Activated CD8-positive, alpha-beta memory T cell treated with anti-CD3 and anti-CD28 coated beads, Interleukin-2, amount 10 ng/mL, durations not matched to agents 7 days and 5 days (primary cell): ENCODE measurements at regions not wholly inside any gene's neighbourhood (a gene's known extent, or its start where the extent isn't known, plus 50 kb on each side); places are given as distances from the start of the nearest gene placed in this dataset.
"Not testable (repeated sequence)": the region's sequence is repeated elsewhere in the genome, so short reads cannot be mapped to it uniquely, and the experiment has no call there.

Source experiments
- ATAC-seq: fragments of 150-1000 bp; cut with Tn5 transposase; one replicate; pipeline ENCODE4 v1.10.0; 2021; ENCODE audit warnings: moderate library complexity
- CTCF ChIA-PET: fragments of 350-600 bp; sonication (Branson Sonifier 250); formaldehyde crosslinking; loops from one replicate; lab custom pipeline; 2021; ENCODE audit warnings: antibody characterized with exemption; lab: Charles Lee
- DNase-seq: peaks from one replicate; pipeline ENCODE4 v3.0.0-alpha.2; 2020
- H3K27ac Mint-ChIP-seq: one replicate; pipeline ENCODE4 v1.8.0; 2021; ENCODE audit warnings: mild to moderate bottlenecking, mixed read lengths
- H3K27me3 Mint-ChIP-seq: one replicate; pipeline ENCODE4 v1.8.0; 2021; ENCODE audit warnings: mixed read lengths
- H3K36me3 Mint-ChIP-seq: one replicate; pipeline ENCODE4 v1.8.0; 2021; ENCODE audit warnings: mild to moderate bottlenecking, mixed read lengths
- H3K4me1 Mint-ChIP-seq: one replicate; pipeline ENCODE4 v1.8.0; 2021; ENCODE audit warnings: mixed read lengths
- H3K4me3 Mint-ChIP-seq: one replicate; pipeline ENCODE4 v1.8.0; 2021; ENCODE audit warnings: mild to moderate bottlenecking, moderate library complexity, mixed read lengths
- H3K9me3 Mint-ChIP-seq: one replicate; pipeline ENCODE4 v1.8.0; 2022; ENCODE audit warnings: low read depth, mixed read lengths

DNA sequence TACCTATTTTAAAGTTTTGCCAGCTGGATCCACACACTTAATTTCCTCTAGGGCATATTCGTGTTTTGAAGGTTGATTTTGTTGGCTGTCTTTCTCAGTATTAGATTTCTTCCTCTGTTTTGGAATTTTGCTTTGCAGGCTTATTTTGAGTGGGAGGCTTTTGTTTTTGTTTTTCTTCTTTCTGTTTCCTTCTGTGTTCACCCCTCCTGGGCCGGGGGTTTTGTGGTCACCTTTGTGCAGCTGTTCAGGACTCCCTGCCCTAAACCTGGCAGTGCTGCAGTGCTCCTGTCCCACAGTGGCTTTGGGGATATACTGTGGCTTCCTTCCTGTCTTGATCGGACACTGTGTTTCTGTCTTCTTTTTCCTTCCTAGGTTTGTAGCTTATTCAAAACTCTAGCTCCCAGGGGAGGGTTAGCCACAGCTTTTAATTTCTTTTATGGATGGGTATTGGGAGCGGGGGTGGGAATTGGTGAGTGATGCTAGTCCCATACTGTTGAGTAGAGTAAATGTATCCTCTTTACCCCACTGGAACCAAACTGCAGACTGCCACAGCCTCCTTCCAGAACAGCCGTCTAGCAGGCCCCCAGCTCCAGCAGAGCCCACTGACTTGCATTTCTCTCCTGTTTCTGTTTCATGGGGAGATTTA, 228.7 kb upstream of the FZD8 start:
- Mint-ChIP-seq H3K4me1 (no peaks in the 10 kb centered on the region), H3K27ac (no peak overlapping the region), H3K27me3 (no peaks in the 10 kb centered on the region), H3K4me3 (no peak overlapping the region), H3K9me3 (peaks cover 5% of the 10 kb centered on the region), H3K36me3 (no peaks in the 10 kb centered on the region)
- CTCF ChIA-PET: no interaction called here
- ATAC-seq: no peak
- no peak for DNase-seq

DNA sequence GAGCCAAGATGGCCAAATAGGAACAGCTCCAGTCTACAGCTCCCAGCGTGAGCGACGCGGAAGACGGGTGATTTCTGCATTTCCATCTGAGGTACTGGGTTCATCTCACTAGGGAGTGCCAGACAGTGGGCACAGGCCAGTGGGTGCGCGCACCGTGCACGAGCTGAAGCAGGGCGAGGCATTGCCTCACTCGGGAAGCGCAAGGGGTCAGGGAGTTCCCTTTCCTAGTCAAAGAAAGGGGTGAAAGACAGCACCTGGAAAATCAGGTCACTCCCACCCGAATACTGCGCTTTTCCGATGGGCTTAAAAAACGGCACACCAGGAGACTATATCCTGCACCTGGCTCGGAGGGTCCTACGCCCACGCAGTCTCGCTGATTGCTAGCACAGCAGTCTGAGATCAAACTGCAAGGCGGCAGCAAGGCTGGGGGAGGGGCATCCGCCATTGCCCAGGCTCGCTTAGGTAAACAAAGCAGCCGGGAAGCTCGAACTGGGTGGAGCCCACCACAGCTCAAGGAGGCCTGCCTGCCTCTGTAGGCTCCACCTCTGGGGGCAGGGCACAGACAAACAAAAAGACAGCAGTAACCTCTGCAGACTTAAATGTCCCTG, 216.7 kb upstream of the FZD8 start:
- ATAC-seq, DNase-seq, H3K36me3 Mint-ChIP-seq: not testable (repeated sequence)

DNA sequence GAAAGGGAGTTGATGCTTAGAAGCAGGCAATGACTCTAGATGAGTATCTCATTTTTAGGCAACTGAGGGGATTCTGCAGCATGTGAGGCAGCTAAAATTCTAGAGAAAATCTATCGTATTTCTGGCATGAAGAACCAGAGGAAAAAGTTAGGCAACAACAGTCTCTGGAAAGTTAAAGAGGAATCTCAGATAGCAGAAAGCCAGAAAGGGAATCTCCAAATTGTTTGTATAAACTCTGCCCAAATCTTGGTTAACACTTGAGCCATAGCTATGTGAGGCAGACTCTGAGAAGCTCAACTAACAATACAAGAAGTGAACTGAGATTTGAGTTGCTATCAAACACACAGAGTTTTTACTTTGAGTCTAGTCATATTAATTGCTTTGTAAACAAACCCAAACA, 215.8 kb upstream of the FZD8 start:
- H3K27me3 Mint-ChIP-seq: no peaks in the 10 kb centered on the region
- H3K36me3 Mint-ChIP-seq: no peaks in the 10 kb centered on the region
- H3K4me1 Mint-ChIP-seq: no peaks in the 10 kb centered on the region
- H3K9me3 Mint-ChIP-seq: peaks cover 7% of the 10 kb centered on the region
- no peak overlapping the region for H3K4me3 Mint-ChIP-seq
- ATAC-seq (no peak), DNase-seq (no peak)
- CTCF ChIA-PET: no interaction called here
- no peak overlapping the region for H3K27ac Mint-ChIP-seq

More for the DNA sequence above, 216.7 kb upstream of the FZD8 start:
- H3K9me3 Mint-ChIP-seq, CTCF ChIA-PET, H3K4me1 Mint-ChIP-seq, H3K27me3 Mint-ChIP-seq, H3K4me3 Mint-ChIP-seq, H3K27ac Mint-ChIP-seq: not testable (repeated sequence)

DNA sequence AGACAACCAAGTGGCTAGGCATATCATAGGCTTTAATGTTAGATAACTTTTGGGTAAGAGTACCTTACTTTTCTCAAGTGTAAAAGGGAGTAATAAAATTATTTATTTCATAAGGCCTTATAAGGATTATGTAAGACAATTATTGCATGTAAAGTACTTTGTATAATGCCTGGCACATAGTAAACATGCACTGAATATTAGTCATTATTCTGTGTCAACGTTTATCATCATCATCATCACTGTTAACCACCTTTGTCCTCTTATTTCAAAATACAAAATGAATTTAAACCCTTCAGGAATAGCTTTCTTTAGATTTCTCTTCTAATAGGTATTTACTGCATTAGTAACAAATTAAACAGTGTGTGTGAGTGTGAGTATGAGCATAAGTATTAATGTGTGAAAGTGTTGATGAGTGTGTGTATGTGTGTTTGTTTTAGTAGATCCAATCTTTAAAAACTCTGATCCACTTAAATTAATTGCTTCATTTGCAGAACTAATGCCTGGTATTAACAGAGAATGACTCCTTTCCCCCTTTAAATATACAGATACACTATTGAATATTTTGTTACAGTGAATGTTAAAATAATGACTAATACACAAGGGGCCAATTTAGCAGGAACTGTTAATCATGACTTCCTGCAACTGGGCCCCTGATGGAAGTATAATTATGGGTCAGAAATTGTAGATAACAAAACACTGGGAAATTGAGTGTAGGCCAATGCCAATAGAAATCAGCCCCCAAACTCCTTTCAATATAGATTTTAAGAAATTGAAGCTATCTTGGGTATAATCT, 213.3 kb upstream of the FZD8 start:
- H3K36me3 Mint-ChIP-seq: no peaks in the 10 kb centered on the region
- no peak for ATAC-seq
- H3K4me1 Mint-ChIP-seq: no peaks in the 10 kb centered on the region
- peaks cover 8% of the 10 kb centered on the region for H3K9me3 Mint-ChIP-seq
- H3K27me3 Mint-ChIP-seq: no peaks in the 10 kb centered on the region
- H3K4me3 Mint-ChIP-seq: no peak overlapping the region
- CTCF ChIA-PET: no interaction called here
- no peak for DNase-seq
- no peak overlapping the region for H3K27ac Mint-ChIP-seq

DNA sequence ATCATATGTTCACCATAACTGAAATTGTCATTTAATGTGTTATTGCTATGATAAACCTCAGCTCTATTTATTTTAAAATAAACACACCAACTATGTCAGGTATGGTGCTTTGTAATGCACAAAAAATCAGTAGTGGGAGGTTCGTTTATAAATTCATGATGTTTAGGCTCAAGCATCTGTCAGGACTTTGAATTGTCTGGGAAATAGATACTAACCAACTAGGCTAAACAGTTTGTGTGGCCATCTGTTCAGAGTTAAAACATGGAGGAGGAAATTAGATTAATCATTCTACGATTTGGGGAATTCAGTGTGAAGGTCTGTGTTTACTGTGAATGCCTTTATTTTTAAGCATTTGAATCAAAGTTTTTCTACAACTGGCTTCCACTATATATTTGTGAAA, 212.6 kb upstream of the FZD8 start:
- CTCF ChIA-PET: no interaction called here
- Mint-ChIP-seq H3K27me3 (no peaks in the 10 kb centered on the region), H3K27ac (no peak overlapping the region), H3K4me1 (no peaks in the 10 kb centered on the region), H3K36me3 (no peaks in the 10 kb centered on the region), H3K9me3 (peaks cover 9% of the 10 kb centered on the region), H3K4me3 (no peak overlapping the region)
- DNase-seq (no peak), ATAC-seq (no peak)

DNA sequence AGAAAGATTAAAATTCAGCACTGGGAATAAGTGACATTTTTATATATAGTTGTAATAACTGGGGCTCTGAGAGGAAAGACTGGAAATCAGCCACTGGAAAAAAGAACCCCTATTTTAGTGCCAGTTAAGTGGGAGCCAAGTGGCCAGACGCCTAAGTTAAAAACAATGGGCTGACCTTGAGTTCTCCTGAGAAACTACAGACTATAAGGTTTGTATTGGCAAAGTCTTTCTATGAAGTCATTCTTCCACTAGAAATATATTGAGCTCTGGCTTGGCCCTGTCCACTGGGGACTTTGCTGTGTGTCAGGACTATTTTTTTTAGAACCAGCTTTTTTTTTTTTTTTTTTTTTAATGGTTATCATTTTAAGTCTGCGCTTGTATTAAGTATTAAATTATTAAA, 210.6 kb upstream of the FZD8 start:
- H3K4me3 Mint-ChIP-seq: no peak overlapping the region
- H3K27ac Mint-ChIP-seq: no peak overlapping the region
- CTCF ChIA-PET: no interaction called here
- peaks cover 2% of the 10 kb centered on the region for H3K9me3 Mint-ChIP-seq
- DNase-seq: no peak
- no peaks in the 10 kb centered on the region for H3K4me1 Mint-ChIP-seq
- H3K27me3 Mint-ChIP-seq: no peaks in the 10 kb centered on the region
- H3K36me3 Mint-ChIP-seq: no peaks in the 10 kb centered on the region
- ATAC-seq: no peak

DNA sequence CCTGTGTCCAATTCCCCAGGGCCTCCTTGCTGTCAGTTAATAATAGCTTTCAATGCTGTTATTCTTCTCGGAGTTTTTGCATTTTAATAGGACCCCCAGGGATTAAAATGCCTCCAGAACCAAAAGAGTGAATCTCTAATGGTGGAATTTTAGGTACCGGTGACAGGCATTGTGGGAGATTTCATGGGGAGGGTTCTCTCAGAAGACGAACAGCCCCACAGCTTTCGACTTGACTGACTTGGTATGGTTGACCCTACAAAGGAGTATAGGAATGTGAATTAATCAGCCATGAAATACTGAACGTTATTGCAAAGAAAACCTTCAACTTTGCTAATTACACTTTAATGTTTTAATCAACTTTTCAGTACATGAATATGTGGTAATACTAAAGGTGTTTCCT, 206.3 kb upstream of the FZD8 start:
- no peaks in the 10 kb centered on the region for H3K36me3 Mint-ChIP-seq
- H3K27me3 Mint-ChIP-seq: no peaks in the 10 kb centered on the region
- H3K9me3 Mint-ChIP-seq: peaks cover 2% of the 10 kb centered on the region
- DNase-seq (no peak), ATAC-seq (no peak)
- H3K4me3 Mint-ChIP-seq: no peak overlapping the region
- CTCF ChIA-PET: no interaction called here
- H3K4me1 Mint-ChIP-seq: no peaks in the 10 kb centered on the region
- no peak overlapping the region for H3K27ac Mint-ChIP-seq

DNA sequence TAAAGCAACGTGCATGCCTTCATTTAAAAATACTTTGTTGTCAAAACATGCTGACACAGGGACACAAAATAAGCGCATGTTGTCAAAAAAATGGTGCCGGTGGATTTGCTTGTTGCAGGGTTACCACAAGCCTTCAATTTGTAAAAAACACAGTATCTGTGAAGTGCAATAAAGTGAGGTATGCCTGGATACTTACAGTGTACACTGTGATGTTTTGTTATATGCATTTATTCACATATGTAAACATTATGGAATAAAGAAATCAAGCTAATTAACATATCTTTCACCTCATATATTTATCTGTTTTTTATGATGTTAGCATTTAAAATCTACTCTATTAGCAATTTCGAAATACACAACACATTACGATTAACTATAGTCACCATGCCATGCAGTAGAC, 202.6 kb upstream of the FZD8 start:
- CTCF ChIA-PET: no interaction called here
- Mint-ChIP-seq H3K36me3 (no peaks in the 10 kb centered on the region), H3K4me3 (no peak overlapping the region), H3K27me3 (no peaks in the 10 kb centered on the region), H3K4me1 (no peaks in the 10 kb centered on the region), H3K9me3 (peaks cover 3% of the 10 kb centered on the region), H3K27ac (no peak overlapping the region)
- no peak for DNase-seq
- no peak for ATAC-seq

DNA sequence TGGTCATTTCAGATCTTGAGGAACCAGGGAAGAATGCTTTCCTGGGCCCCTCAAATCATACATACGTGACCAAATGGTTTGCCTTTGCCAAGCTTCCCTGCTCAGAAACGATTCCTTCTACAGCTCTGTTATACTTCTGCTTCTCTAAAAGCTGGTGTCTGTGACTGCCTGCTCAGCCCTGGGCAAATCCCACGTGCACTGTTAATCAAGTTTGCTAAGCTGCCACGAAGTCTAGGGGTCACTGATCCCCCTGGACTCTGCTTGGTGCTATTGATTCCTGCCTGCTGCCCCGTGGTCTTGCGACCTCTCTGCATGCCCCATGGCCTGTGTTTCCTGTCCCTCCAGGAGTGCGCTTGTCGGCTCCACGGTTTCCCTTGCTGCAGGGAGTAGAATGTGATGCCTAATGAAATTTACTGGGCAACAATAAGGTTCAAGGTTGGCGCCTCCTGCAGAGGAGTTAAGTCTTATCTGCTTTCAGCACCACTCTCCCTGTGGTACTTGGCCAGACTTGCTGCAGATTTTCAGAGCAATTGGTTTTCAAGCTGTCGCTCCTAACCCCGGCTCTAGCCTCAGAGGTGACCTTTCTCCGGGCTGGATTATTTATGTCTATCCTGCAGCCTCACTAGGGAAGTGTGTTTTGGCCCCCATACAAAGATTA, 201.6 kb upstream of the FZD8 start:
- H3K27me3 Mint-ChIP-seq: no peaks in the 10 kb centered on the region
- H3K36me3 Mint-ChIP-seq: no peaks in the 10 kb centered on the region
- no peak overlapping the region for H3K27ac Mint-ChIP-seq
- H3K4me3 Mint-ChIP-seq: no peak overlapping the region
- CTCF ChIA-PET: no interaction called here
- H3K4me1 Mint-ChIP-seq: no peaks in the 10 kb centered on the region
- H3K9me3 Mint-ChIP-seq: peaks cover 3% of the 10 kb centered on the region
- no peak for DNase-seq
- ATAC-seq: no peak

DNA sequence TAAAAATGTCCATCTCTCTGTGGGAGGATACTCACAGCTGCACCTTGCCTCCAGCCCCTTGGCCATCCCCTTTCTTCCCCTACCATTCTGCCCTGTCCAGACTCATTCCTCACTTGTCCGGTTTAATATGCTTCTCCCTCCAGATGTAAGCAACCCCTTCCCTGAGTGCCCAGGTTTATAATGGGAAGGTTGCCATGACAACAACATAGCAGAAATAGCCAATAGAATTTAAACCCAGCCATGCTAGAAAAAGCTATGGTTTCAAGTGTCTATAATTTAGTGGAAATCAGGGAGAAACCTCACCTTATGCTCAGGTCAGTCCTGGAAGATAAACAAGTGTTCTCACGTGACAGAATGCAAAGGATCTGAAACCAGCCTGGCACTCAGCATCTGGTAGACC, 196.0 kb upstream of the FZD8 start:
- Mint-ChIP-seq H3K27ac (no peak overlapping the region), H3K36me3 (no peaks in the 10 kb centered on the region), H3K27me3 (no peaks in the 10 kb centered on the region), H3K9me3 (peaks cover 3% of the 10 kb centered on the region), H3K4me1 (no peaks in the 10 kb centered on the region), H3K4me3 (no peak overlapping the region)
- no peak for ATAC-seq
- no peak for DNase-seq
- CTCF ChIA-PET: no interaction called here

DNA sequence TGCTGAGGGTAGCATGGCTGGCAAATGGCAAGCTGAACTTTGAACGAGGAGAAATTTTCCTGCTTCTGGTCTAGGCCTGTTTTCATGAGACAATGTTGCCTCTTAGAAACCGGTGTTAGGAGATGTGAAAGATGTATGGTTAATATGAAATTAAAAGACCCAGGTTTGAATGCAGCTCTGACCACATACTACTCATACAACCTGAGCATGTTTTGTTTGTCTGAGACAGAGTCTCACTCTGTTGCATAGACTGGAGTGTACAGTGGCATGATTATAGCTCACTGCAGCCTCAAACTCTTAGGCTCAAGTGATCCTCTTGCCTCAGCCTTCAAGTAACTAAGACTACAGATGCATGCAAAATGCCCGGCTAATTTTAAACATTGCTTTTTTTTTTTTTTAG, 193.4 kb upstream of the FZD8 start:
- DNase-seq: no peak
- CTCF ChIA-PET: no interaction called here
- peaks cover 5% of the 10 kb centered on the region for H3K9me3 Mint-ChIP-seq
- no peaks in the 10 kb centered on the region for H3K36me3 Mint-ChIP-seq
- H3K27ac Mint-ChIP-seq: no peak overlapping the region
- H3K4me1 Mint-ChIP-seq: no peaks in the 10 kb centered on the region
- H3K4me3 Mint-ChIP-seq: no peak overlapping the region
- H3K27me3 Mint-ChIP-seq: no peaks in the 10 kb centered on the region
- ATAC-seq: no peak

DNA sequence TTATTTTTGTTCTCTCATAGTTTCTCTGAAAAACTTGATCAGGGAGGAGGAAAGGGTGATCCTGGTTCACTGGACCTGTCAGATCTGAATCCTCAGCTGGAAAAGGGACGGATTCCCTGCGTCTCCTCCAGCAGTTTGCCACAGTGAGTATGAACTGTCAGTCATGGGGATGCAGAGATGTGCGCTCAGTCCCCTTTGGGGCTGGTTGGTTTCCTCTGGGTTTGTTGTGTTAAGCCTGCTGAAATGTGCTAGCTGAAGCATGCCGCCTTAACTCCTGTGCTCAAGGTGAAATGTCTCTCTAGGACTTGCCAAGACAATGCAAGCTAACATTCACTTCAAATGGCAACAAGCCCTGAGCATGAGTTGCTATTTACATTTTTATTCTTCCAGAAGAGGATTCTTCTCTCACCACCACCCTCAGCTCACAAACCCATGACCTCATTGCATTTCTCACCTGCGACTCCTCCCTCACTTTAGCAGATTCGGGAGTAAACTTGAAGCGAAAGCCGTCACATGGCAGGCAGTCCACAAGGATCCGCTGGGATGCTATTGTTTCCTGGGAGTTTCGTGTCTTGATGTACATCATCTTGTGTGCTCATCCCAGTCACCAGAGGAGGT, 192.9 kb upstream of the FZD8 start:
- no peak for ATAC-seq
- no peaks in the 10 kb centered on the region for H3K36me3 Mint-ChIP-seq
- no peak overlapping the region for H3K4me3 Mint-ChIP-seq
- H3K27me3 Mint-ChIP-seq: no peaks in the 10 kb centered on the region
- CTCF ChIA-PET: no interaction called here
- H3K4me1 Mint-ChIP-seq: no peaks in the 10 kb centered on the region
- DNase-seq: no peak
- no peak overlapping the region for H3K27ac Mint-ChIP-seq
- peaks cover 4% of the 10 kb centered on the region for H3K9me3 Mint-ChIP-seq

DNA sequence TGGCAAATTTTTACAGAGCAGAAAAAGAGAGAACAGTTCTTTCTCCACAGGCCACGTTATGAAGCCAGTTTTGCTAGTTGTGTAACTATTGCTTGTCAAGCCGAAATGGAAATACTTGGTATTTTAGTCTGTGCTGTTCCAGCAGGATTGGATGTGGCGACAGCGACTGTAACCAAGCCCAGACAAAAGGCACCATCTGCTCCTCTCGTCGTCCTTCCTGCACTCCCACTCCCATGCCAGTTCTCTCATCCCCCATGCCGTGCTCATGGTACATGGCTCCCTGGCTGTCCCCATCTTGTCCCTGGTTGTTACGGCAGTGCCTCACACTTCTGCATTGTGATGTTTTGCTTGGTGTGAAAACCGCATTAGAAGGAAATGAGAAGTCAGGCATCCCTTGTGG, 185.7 kb upstream of the FZD8 start:
- ATAC-seq: no peak

More for the DNA sequence above, 185.7 kb upstream of the FZD8 start:
- H3K9me3 Mint-ChIP-seq: peaks cover 4% of the 10 kb centered on the region
- no peak overlapping the region for H3K4me3 Mint-ChIP-seq
- H3K36me3 Mint-ChIP-seq: no peaks in the 10 kb centered on the region
- no peaks in the 10 kb centered on the region for H3K4me1 Mint-ChIP-seq
- CTCF ChIA-PET: no interaction called here
- H3K27me3 Mint-ChIP-seq: no peaks in the 10 kb centered on the region
- H3K27ac Mint-ChIP-seq: no peak overlapping the region
- no peak for DNase-seq
